H1 (cell line): ENCODE measurements at regions not wholly inside any gene's neighbourhood (a gene's known extent, or its start where the extent isn't known, plus 50 kb on each side); places are given as distances from the start of the nearest gene placed in this dataset.

Source experiments
- CTCF ChIA-PET: fragments of 300-600 bp; sonication (Branson Sonifier 250); formaldehyde crosslinking; loops from one replicate; lab custom pipeline; 2021; ENCODE audit not compliant: partially characterized antibody; lab: Charles Lee
- POLR2A ChIA-PET: fragments of 300-600 bp; sonication (Branson Sonifier 250); formaldehyde crosslinking; loops from one replicate; lab custom pipeline; 2021; ENCODE audit warnings: inconsistent platforms; ENCODE audit not compliant: partially characterized antibody; lab: Charles Lee
- DNase-seq, 2 experiments: peaks; one replicate each; pipeline versions ENCODE4 v3.0.0 to v3.0.0-alpha.2; 2010 to 2022; ENCODE audit warnings: low spot score in 2 of 2, low read depth in 1 of 2, mixed read lengths in 1 of 2
- FAIRE-seq: peaks from 2 replicates; lab custom pipeline; 2011; peaks lifted over from hg19 to GRCh38; lab: Jason Lieb, UNC
- H2AFZ ChIP-seq: 2 replicates; pipeline ENCODE4 v1.8.1; 2012; ENCODE audit warnings: low read length, inconsistent platforms
- H2AK5ac ChIP-seq: 2 replicates; pipeline ENCODE4 v1.6.1; 2013; ENCODE audit warnings: low read depth, low read length
- H2BK120ac ChIP-seq: replicated peaks from 2 replicates; pipeline ENCODE3; 2013; ENCODE audit warnings: low read depth, low read length, inconsistent platforms
- H2BK12ac ChIP-seq: 2 replicates; pipeline ENCODE4 v1.6.1; 2013; ENCODE audit warnings: low read depth, low read length
- H2BK15ac ChIP-seq: 2 replicates; pipeline ENCODE4 v1.6.1; 2013; ENCODE audit warnings: low read length
- H2BK20ac ChIP-seq: 2 replicates; pipeline ENCODE4 v1.6.1; 2013; ENCODE audit warnings: low read length
- H2BK5ac ChIP-seq: 2 replicates; pipeline ENCODE4 v1.6.1; 2013; ENCODE audit warnings: low read depth, low read length
- H3K14ac ChIP-seq: 2 replicates; pipeline ENCODE4 v1.6.1; 2013; ENCODE audit warnings: inconsistent platforms; ENCODE audit not compliant: insufficient read length
- H3K18ac ChIP-seq: 2 replicates; pipeline ENCODE4 v1.6.1; 2013; ENCODE audit warnings: low read length; ENCODE audit errors: extremely low read depth
- H3K23ac ChIP-seq: 2 replicates; pipeline ENCODE4 v1.6.1; 2013; ENCODE audit warnings: inconsistent platforms; ENCODE audit not compliant: insufficient read length
- H3K23me2 ChIP-seq: 2 replicates; pipeline ENCODE4 v1.6.1; 2013; ENCODE audit warnings: low read depth, low read length
- H3K27ac ChIP-seq: 2 replicates; pipeline ENCODE4 v1.6.1; 2011; ENCODE audit warnings: low read depth, low read length, inconsistent platforms
- H3K27me3 ChIP-seq, 4 experiments: replicated peaks in 1 of 4; 1 replicate in 1 of 4; 2 replicates in 3 of 4; pipeline versions ENCODE4 v1.6.1 to v1.8.1; 2011 to 2013; ENCODE audit warnings: low read length in 3 of 4, mild to moderate bottlenecking in 3 of 4, inconsistent platforms in 2 of 4, mixed read lengths in 2 of 4, moderate library complexity in 1 of 4; ENCODE audit not compliant: control insufficient read depth in 3 of 4, insufficient read depth in 3 of 4; ENCODE audit errors: extremely low read depth in 1 of 4
- H3K36me3 ChIP-seq, 4 experiments: 2 replicates each; pipeline versions ENCODE4 v1.6.1 to v1.8.1; 2011 to 2013; ENCODE audit warnings: mild to moderate bottlenecking in 4 of 4, low read length in 3 of 4, moderate library complexity in 2 of 4, control low read depth in 1 of 4, inconsistent platforms in 1 of 4; ENCODE audit not compliant: insufficient read depth in 4 of 4, control insufficient read depth in 2 of 4
- H3K4ac ChIP-seq: replicated peaks from 2 replicates; pipeline ENCODE3; 2013; ENCODE audit warnings: low read length, low read depth, mixed read lengths, inconsistent platforms; ENCODE audit not compliant: insufficient read length
- H3K4me1 ChIP-seq, 4 experiments: replicated peaks in 1 of 4; 1 replicate in 1 of 4; 2 replicates in 3 of 4; pipeline versions ENCODE4 v1.6.1 to v1.8.1; 2011 to 2013; ENCODE audit warnings: low read length in 3 of 4, inconsistent platforms in 2 of 4, mixed read lengths in 1 of 4; ENCODE audit not compliant: insufficient read depth in 4 of 4, control insufficient read depth in 3 of 4
- H3K4me2 ChIP-seq, 2 experiments: 2 replicates each; pipeline versions ENCODE4 v1.6.1 to v1.8.1; 2011 to 2013; ENCODE audit warnings: low read depth in 2 of 2, low read length in 2 of 2, control low read depth in 1 of 2, inconsistent platforms in 1 of 2, mild to moderate bottlenecking in 1 of 2; ENCODE audit not compliant: insufficient read depth in 1 of 2
- H3K4me3 ChIP-seq, 4 experiments: fragments of 200-600, 300-600 bp in 1 of 4; sonication (generic), shearing (Covaris generic), sonication (Bioruptor Twin) in 1 of 4; 2 replicates each; pipeline versions ENCODE4 v1.5.1 to v1.8.1; 2011 to 2016; ENCODE audit warnings: low read length in 4 of 4, low read depth in 3 of 4, control low read depth in 2 of 4, inconsistent platforms in 2 of 4, mild to moderate bottlenecking in 2 of 4, mixed read lengths in 1 of 4, moderate library complexity in 1 of 4; ENCODE audit not compliant: insufficient read depth in 2 of 4; ENCODE audit errors: extremely low read depth in 1 of 4
- H3K56ac ChIP-seq: replicated peaks from 2 replicates; pipeline ENCODE3; 2013; ENCODE audit warnings: low read depth, mild to moderate bottlenecking, mixed read lengths, low read length, inconsistent platforms; ENCODE audit not compliant: insufficient read length
- H3K79me1 ChIP-seq: 2 replicates; pipeline ENCODE4 v1.6.1; 2013; ENCODE audit warnings: low read depth, low read length, control low read depth
- H3K79me2 ChIP-seq, 2 experiments: 2 replicates each; pipeline versions ENCODE4 v1.6.1 to v1.8.1; 2012 to 2013; ENCODE audit warnings: low read length in 2 of 2, mild to moderate bottlenecking in 2 of 2, inconsistent platforms in 1 of 2; ENCODE audit not compliant: insufficient read depth in 2 of 2, control insufficient read depth in 1 of 2
- H3K9ac ChIP-seq, 4 experiments: replicated peaks in 1 of 4; 1 replicate in 1 of 4; 2 replicates in 3 of 4; pipeline versions ENCODE4 v1.6.1 to v1.8.1; 2011 to 2013; ENCODE audit warnings: low read depth in 3 of 4, low read length in 3 of 4, control low read depth in 2 of 4, mild to moderate bottlenecking in 2 of 4, moderate library complexity in 2 of 4, inconsistent platforms in 1 of 4; ENCODE audit errors: extremely low read depth in 1 of 4
- H3K9me3 ChIP-seq, 2 experiments: 2 replicates each; pipeline versions ENCODE4 v1.6.1 to v1.8.1; 2012 to 2013; ENCODE audit warnings: mild to moderate bottlenecking in 2 of 2, moderate library complexity in 2 of 2, control low read depth in 1 of 2, inconsistent platforms in 1 of 2, low read depth in 1 of 2, low read length in 1 of 2, mixed read lengths in 1 of 2; ENCODE audit not compliant: insufficient read depth in 2 of 2
- H4K20me1 ChIP-seq, 2 experiments: replicated peaks in 1 of 2; 2 replicates each; pipeline versions ENCODE3 to v1.8.1; 2011 to 2013; ENCODE audit warnings: inconsistent platforms in 2 of 2, low read length in 2 of 2, mild to moderate bottlenecking in 1 of 2; ENCODE audit not compliant: insufficient read depth in 2 of 2, control insufficient read depth in 1 of 2
- H4K5ac ChIP-seq: 2 replicates; pipeline ENCODE4 v1.6.1; 2013; ENCODE audit warnings: low read length, low read depth, mixed read lengths, inconsistent platforms; ENCODE audit not compliant: insufficient read length
- H4K8ac ChIP-seq: 2 replicates; pipeline ENCODE4 v1.8.0; 2013; ENCODE audit warnings: mild to moderate bottlenecking, moderate library complexity, low read length, inconsistent platforms; ENCODE audit not compliant: insufficient read depth; ENCODE audit errors: extremely low read depth
- H4K91ac ChIP-seq: replicated peaks from 2 replicates; pipeline ENCODE3; 2013; ENCODE audit warnings: low read length, mixed read lengths, inconsistent platforms; ENCODE audit not compliant: insufficient read length
- CTBP2 ChIP-seq: IDR thresholded peaks from 2 replicates; pipeline ENCODE4 v1.7.0; 2011; ENCODE audit warnings: borderline replicate concordance, mild to moderate bottlenecking, moderate library complexity, mixed read lengths, low read length; ENCODE audit not compliant: insufficient read depth, insufficient read length
- EGR1 ChIP-seq: IDR thresholded peaks from 2 replicates; pipeline ENCODE4 v1.6.1; 2011; ENCODE audit warnings: low read depth, low read length, borderline replicate concordance
- KDM1A ChIP-seq: fragments of 200-600, 300-600 bp; sonication (generic); IDR thresholded peaks from 2 replicates; pipeline ENCODE4 v1.7.1; 2016; ENCODE audit warnings: mild to moderate bottlenecking, low read length, borderline replicate concordance
- NRF1 ChIP-seq: IDR thresholded peaks from 2 replicates; pipeline ENCODE4 v1.6.1; 2011; ENCODE audit warnings: mild to moderate bottlenecking, low read depth, low read length, improper control_type of control experiment
- RBBP5 ChIP-seq: IDR thresholded peaks from 2 replicates; pipeline ENCODE4 v1.7.1; 2012; ENCODE audit warnings: low read depth, mild to moderate bottlenecking, inconsistent platforms, low read length, moderate library complexity, borderline replicate concordance
- RXRA ChIP-seq: IDR thresholded peaks from 2 replicates; pipeline ENCODE4 v1.6.1; 2011; ENCODE audit warnings: low read depth, mild to moderate bottlenecking, low read length, moderate library complexity; ENCODE audit not compliant: insufficient read depth
- SIRT6 ChIP-seq: IDR thresholded peaks from one replicate; pipeline ENCODE4 v1.7.1; 2012; ENCODE audit warnings: low read length, inconsistent platforms
- SP4 ChIP-seq: IDR thresholded peaks from 2 replicates; pipeline ENCODE4 v1.6.1; 2012; ENCODE audit warnings: low read length, inconsistent platforms
- SRF ChIP-seq: IDR thresholded peaks from 2 replicates; pipeline ENCODE4 v1.6.1; 2011; ENCODE audit warnings: mild to moderate bottlenecking, low read depth, low read length, moderate library complexity
- SUZ12 ChIP-seq: fragments of 200-600 bp; sonication (generic); IDR thresholded peaks from 2 replicates; pipeline ENCODE4 v1.6.1; 2012; ENCODE audit warnings: mild to moderate bottlenecking, inconsistent platforms, low read length, moderate library complexity, mixed read lengths
- TAF1 ChIP-seq: IDR thresholded peaks from 2 replicates; pipeline ENCODE4 v1.6.1; 2011; ENCODE audit warnings: mild to moderate bottlenecking, low read depth, low read length
- ZNF274 ChIP-seq: IDR thresholded peaks from 2 replicates; pipeline ENCODE4 v1.7.0; 2012; ENCODE audit warnings: low read length, borderline replicate concordance; ENCODE audit errors: extremely low read depth
- WGBS, 2 experiments: shearing (Covaris generic) in 1 of 2; methylation state at CpG; one replicate each; pipeline versions ENCODE4 v1.1.6 to v1.1.7; 2013 to 2015; ENCODE audit warnings: low lambda C conversion rate in 2 of 2, mixed read lengths in 2 of 2, inconsistent platforms in 1 of 2, low coverage in 1 of 2, missing lambda C conversion rate in 1 of 2; ENCODE audit not compliant: insufficient replicate concordance in 2 of 2, insufficient coverage in 1 of 2, insufficient read length in 1 of 2; ENCODE audit errors: extremely low coverage in 1 of 2, missing lambda C conversion rate in 1 of 2; 5-methylcytosine and 5-hydroxymethylcytosine counted together
- TF ChIP-seq, protein P1 (sequence below): IDR thresholded peaks from 2 replicates; pipeline ENCODE4 v1.6.1; 2011; ENCODE audit warnings: low read length, improper control_type of control experiment

- no peaks in the 10 kb centered on the region for H3K23me2 ChIP-seq
- DNase-seq (no peak), FAIRE-seq (no peak)
- H3K56ac ChIP-seq: no peak overlapping the region
- H3K4ac ChIP-seq: no peak overlapping the region
- 97% methylated on average over 2 of the region's 2 CpGs; no CpG with 5 or more reads in 1 of the 2 experiments for WGBS, 2 experiments
- no peak overlapping the region for H2BK5ac ChIP-seq
- peaks cover 0 to 8% (median 0%) of the 10 kb centered on the region in 4 experiments; a peak in 1 of 8 replicates for H3K36me3 ChIP-seq
- H3K9me3 ChIP-seq: peaks cover 10 to 12% of the 10 kb centered on the region in 2 experiments; a peak in 3 of 4 replicates
- POLR2A ChIA-PET: no interaction called here
- no peak overlapping the region for H3K18ac ChIP-seq
- H2AK5ac ChIP-seq: no peak overlapping the region
- H3K79me2 ChIP-seq: no peaks in the 10 kb centered on the region
- peaks cover 0 to 1% (median 0%) of the 10 kb centered on the region in 4 experiments; a peak in 1 of 7 replicates for H3K27me3 ChIP-seq
- H4K5ac ChIP-seq: no peak overlapping the region
- H2BK15ac ChIP-seq: no peak overlapping the region
- no peak overlapping the region for H2BK20ac ChIP-seq
- H3K9ac ChIP-seq: no peak overlapping the region
- no peaks in the 10 kb centered on the region for H3K4me1 ChIP-seq
- H2AFZ ChIP-seq: no peak overlapping the region
- TF ChIP-seq, protein P1, sequence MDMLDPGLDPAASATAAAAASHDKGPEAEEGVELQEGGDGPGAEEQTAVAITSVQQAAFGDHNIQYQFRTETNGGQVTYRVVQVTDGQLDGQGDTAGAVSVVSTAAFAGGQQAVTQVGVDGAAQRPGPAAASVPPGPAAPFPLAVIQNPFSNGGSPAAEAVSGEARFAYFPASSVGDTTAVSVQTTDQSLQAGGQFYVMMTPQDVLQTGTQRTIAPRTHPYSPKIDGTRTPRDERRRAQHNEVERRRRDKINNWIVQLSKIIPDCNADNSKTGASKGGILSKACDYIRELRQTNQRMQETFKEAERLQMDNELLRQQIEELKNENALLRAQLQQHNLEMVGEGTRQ: no peak
- TF ChIP-seq ZNF274 (no peak), KDM1A (no peak), SUZ12 (no peak), SRF (no peak), RXRA (no peak), NRF1 (no peak), TAF1 (no peak), EGR1 (no peak), CTBP2 (no peak), RBBP5 (no peak), SP4 (no peak), SIRT6 (no peak)
- H2BK12ac ChIP-seq: no peak overlapping the region
- no peaks in the 10 kb centered on the region for H3K79me1 ChIP-seq
- no peak overlapping the region for H4K8ac ChIP-seq
- H2BK120ac ChIP-seq: no peak overlapping the region
- H3K27ac ChIP-seq: no peak overlapping the region
- H3K4me3 ChIP-seq: no peak overlapping the region
- H3K23ac ChIP-seq: no peak overlapping the region
- no peak overlapping the region for H3K4me2 ChIP-seq
- H4K91ac ChIP-seq: no peak overlapping the region
- CTCF ChIA-PET: no interaction called here
- H3K14ac ChIP-seq: no peak overlapping the region
- H4K20me1 ChIP-seq: no peaks in the 10 kb centered on the region
Observed at GRCh38 chr4:125420526-125420925, 105.8 kb downstream of the FAT4 start.
